ENCODE measurements at regions not wholly inside any gene's neighbourhood (a gene's known extent, or its start where the extent isn't known, plus 50 kb on each side); places are given as distances from the start of the nearest gene placed in this dataset.

GRCh38 chrX:109797311-109797975, 64.4 kb upstream of the ACSL4 start:
- no peaks in the 10 kb centered on the region for H3K4me1 ChIP-seq
- DNase-seq (ENCODE audit: extremely low spot score in 2 of 2), result no peak
- TF ChIP-seq, protein P1, sequence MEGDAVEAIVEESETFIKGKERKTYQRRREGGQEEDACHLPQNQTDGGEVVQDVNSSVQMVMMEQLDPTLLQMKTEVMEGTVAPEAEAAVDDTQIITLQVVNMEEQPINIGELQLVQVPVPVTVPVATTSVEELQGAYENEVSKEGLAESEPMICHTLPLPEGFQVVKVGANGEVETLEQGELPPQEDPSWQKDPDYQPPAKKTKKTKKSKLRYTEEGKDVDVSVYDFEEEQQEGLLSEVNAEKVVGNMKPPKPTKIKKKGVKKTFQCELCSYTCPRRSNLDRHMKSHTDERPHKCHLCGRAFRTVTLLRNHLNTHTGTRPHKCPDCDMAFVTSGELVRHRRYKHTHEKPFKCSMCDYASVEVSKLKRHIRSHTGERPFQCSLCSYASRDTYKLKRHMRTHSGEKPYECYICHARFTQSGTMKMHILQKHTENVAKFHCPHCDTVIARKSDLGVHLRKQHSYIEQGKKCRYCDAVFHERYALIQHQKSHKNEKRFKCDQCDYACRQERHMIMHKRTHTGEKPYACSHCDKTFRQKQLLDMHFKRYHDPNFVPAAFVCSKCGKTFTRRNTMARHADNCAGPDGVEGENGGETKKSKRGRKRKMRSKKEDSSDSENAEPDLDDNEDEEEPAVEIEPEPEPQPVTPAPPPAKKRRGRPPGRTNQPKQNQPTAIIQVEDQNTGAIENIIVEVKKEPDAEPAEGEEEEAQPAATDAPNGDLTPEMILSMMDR (IDR thresholded peaks at IDR 0.05), result no peak
- TF ChIP-seq POLR2A (IDR thresholded peaks at IDR 0.05), result no peak
- TF ChIP-seq POLR2AphosphoS5 (IDR thresholded peaks at IDR 0.05; ENCODE audit: insufficient read depth in 1 of 2, low read depth in 1 of 2), result no peak
- no peak overlapping the region for H3K4me3 ChIP-seq
- H3K27ac ChIP-seq, result no peak overlapping the region
- no peaks in the 10 kb centered on the region for H3K9me3 ChIP-seq
- no peaks in the 10 kb centered on the region for H3K27me3 ChIP-seq
- no peaks in the 10 kb centered on the region for H3K36me3 ChIP-seq
- intact Hi-C loops (cut with DNase I), result no loop called here

DNA sequence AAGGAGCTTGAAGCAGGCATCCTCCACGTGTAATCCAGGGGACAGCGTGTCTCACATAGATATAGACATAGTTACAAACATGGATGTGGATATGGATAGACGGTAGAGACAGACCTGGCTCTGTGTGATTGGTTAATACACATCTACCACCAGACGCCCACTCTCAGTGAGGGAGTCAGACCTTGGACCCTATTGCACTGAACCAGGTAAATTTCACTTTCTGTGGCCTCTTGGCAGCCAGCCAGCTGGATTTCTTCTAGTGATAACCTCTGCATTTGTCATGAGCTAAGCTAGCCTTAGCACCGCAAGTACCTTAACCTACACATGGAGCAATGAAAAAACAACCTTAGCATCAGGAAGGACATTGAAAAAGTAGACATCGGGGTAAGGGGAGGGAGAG, 79.2 kb upstream of the ACSL4 start:
- Histone ChIP-seq H3K4me3 (no peak overlapping the region), H3K9me3 (no peaks in the 10 kb centered on the region), H3K27ac (no peak overlapping the region), H3K4me1 (no peaks in the 10 kb centered on the region), H3K27me3 (no peaks in the 10 kb centered on the region), H3K36me3 (no peaks in the 10 kb centered on the region)
- no peak for DNase-seq (ENCODE audit: extremely low spot score in 2 of 2)
- intact Hi-C loops (cut with DNase I), result no loop called here
- TF ChIP-seq, protein P1 (IDR thresholded peaks at IDR 0.05), result no peak
- TF ChIP-seq POLR2AphosphoS5 (IDR thresholded peaks at IDR 0.05; ENCODE audit: insufficient read depth in 1 of 2, low read depth in 1 of 2) (no peak), POLR2A (IDR thresholded peaks at IDR 0.05) (no peak)

DNA sequence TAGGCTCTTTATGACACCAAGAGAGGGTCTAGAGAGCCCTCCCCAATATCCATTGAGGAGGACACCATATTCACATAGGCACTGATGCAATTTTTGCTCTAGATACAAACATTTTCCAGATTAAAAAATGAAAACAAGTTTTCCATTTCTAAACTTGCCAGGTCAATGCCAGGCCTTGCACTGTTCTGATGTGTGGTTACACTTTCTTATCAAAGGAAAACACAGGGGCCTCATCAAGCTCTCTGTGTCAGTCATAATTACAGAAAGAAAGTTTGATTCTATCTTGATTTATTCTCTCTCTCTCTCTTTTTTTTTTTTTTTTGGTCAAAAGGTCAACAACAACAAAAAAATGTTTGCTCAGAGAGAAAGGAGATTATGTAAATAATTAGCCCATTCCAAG, 80.2 kb upstream of the ACSL4 start:
- intact Hi-C loops (cut with DNase I), result no loop called here
- no peak for DNase-seq (ENCODE audit: extremely low spot score in 2 of 2)
- no peaks in the 10 kb centered on the region for H3K9me3 ChIP-seq
- no peaks in the 10 kb centered on the region for H3K27me3 ChIP-seq
- no peaks in the 10 kb centered on the region for H3K4me1 ChIP-seq
- H3K4me3 ChIP-seq, result no peak overlapping the region
- TF ChIP-seq, protein P1 (IDR thresholded peaks at IDR 0.05), result no peak
- TF ChIP-seq POLR2A (IDR thresholded peaks at IDR 0.05) (no peak), POLR2AphosphoS5 (IDR thresholded peaks at IDR 0.05; ENCODE audit: insufficient read depth in 1 of 2, low read depth in 1 of 2) (no peak)
- no peaks in the 10 kb centered on the region for H3K36me3 ChIP-seq
- no peak overlapping the region for H3K27ac ChIP-seq

- TF ChIP-seq, protein P1 (IDR thresholded peaks at IDR 0.05), result no peak
- TF ChIP-seq POLR2A (IDR thresholded peaks at IDR 0.05) (no peak), POLR2AphosphoS5 (IDR thresholded peaks at IDR 0.05; ENCODE audit: insufficient read depth in 1 of 2, low read depth in 1 of 2) (no peak)
- Histone ChIP-seq H3K27me3 (no peaks in the 10 kb centered on the region), H3K4me3 (no peak overlapping the region), H3K4me1 (no peaks in the 10 kb centered on the region), H3K36me3 (no peaks in the 10 kb centered on the region), H3K9me3 (no peaks in the 10 kb centered on the region), H3K27ac (no peak overlapping the region)
- DNase-seq (ENCODE audit: extremely low spot score in 2 of 2), result no peak
- intact Hi-C loops (cut with DNase I), result no loop called here
Measured at GRCh38 chrX:109818976-109819375, 85.9 kb upstream of the ACSL4 start.

DNA sequence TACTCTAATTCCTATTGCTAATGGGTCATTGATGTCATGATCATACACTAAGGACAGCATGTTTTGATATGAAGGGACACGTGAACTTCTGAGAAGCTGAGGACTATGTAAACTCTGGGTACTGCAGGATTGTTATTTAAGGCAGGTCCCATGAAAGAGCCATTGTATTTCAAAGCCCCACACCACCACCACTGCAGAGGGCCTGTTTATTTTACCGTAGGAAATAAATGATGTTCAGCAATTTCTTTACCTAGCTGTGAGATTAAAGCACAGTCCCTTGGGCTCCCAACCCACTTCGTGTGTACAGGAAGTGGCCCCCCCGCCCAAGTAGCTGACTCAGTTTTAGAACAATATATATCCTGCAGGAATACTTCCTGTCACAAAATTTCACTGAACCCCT, 89.8 kb upstream of the ACSL4 start:
- Histone ChIP-seq H3K4me3 (no peak overlapping the region), H3K4me1 (no peaks in the 10 kb centered on the region), H3K27me3 (no peaks in the 10 kb centered on the region), H3K27ac (no peak overlapping the region), H3K9me3 (no peaks in the 10 kb centered on the region), H3K36me3 (no peaks in the 10 kb centered on the region)
- no peak for DNase-seq (ENCODE audit: extremely low spot score in 2 of 2)
- intact Hi-C loops (cut with DNase I), result no loop called here
- TF ChIP-seq, protein P1 (IDR thresholded peaks at IDR 0.05), result no peak
